Kidney (tissue), 13 donors: ENCODE measurements at regions not wholly inside any gene's neighbourhood (a gene's known extent, or its start where the extent isn't known, plus 50 kb on each side); places are given as distances from the start of the nearest gene placed in this dataset.

Source experiments
- DNase-seq, 5 donors: peaks; one replicate each; pipeline ENCODE4 v3.0.0-alpha.2; 2013 to 2020
- FAIRE-seq: peaks from 2 replicates; lab custom pipeline; 2012; peaks lifted over from hg19 to GRCh38; lab: Jason Lieb, UNC
- H3K27ac ChIP-seq, 2 donors: one replicate each; pipeline ENCODE4 v1.7.0; 2013; ENCODE audit warnings: low read depth in 2 of 2, low read length in 2 of 2, inconsistent platforms in 1 of 2
- H3K27me3 ChIP-seq: one replicate; pipeline ENCODE4 v1.7.1; 2013; ENCODE audit warnings: low read length, inconsistent platforms; ENCODE audit not compliant: control insufficient read depth, insufficient read depth
- H3K36me3 ChIP-seq, 3 donors: one replicate each; pipeline versions ENCODE4 v1.7.0 to v1.7.1; 2013; ENCODE audit warnings: low read length in 3 of 3, control low read depth in 1 of 3, inconsistent platforms in 1 of 3; ENCODE audit not compliant: insufficient read depth in 3 of 3, control insufficient read depth in 2 of 3
- H3K4me1 ChIP-seq, 3 donors: one replicate each; pipeline versions ENCODE4 v1.7.0 to v1.7.1; 2013; ENCODE audit warnings: low read length in 3 of 3, inconsistent platforms in 1 of 3, low read depth in 1 of 3; ENCODE audit not compliant: control insufficient read depth in 2 of 3, insufficient read depth in 2 of 3
- H3K4me3 ChIP-seq, 3 donors: one replicate each; pipeline versions ENCODE4 v1.7.0 to v1.8.1; 2013; ENCODE audit warnings: low read length in 3 of 3, control low read depth in 1 of 3, inconsistent platforms in 1 of 3
- H3K9ac ChIP-seq, 3 donors: one replicate each; pipeline versions ENCODE4 v1.7.0 to v1.7.1; 2013; ENCODE audit warnings: low read length in 3 of 3, control low read depth in 1 of 3, inconsistent platforms in 1 of 3
- H3K9me3 ChIP-seq, 3 donors: one replicate each; pipeline versions ENCODE4 v1.7.0 to v1.7.1; 2013; ENCODE audit warnings: low read length in 3 of 3, control low read depth in 1 of 3, inconsistent platforms in 1 of 3; ENCODE audit not compliant: control insufficient read depth in 2 of 3, insufficient read depth in 1 of 3
- intact Hi-C: fragments of 100-400 bp; cut with DNase I; formaldehyde crosslinking; loops from one replicate; pipeline ENCODE4 v1.11.1; 2022
- TF ChIP-seq, protein P1 (sequence below): IDR thresholded peaks from 3 replicates; pipeline ENCODE4 v1.5.1; 2012; ENCODE audit warnings: mild to moderate bottlenecking, moderate library complexity, borderline replicate concordance; ENCODE audit not compliant: insufficient read depth; ENCODE audit errors: extremely low read depth
- donor health status: control.
- donor health status: control.
- donor health status: control.
- donor health status: control.
- donor health status: control.
- donor health status: DM: yes; HTN: yes; CAD: no.
- donor health status: Normal renal cell carcinoma (clear cell type).

DNA sequence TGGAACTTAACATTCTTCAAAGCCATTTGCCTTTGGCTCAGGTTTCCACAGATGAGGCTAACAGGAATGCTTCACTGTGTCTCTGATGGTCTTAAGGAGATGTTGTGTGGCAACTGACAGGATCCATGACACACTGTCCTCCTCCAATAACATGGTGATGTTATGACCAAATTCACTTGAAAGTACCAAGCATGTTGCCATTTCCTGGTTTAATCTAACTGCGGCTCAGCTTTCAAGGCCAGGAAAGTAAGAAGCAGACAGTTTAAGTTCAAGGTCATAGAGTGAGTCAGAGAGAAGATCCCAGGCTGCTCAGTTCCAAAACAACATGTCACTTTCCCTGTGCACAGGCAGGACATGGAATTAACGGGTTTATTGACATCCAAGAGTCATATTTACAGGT is 513.6 kb downstream of the STK39 start:
- Histone ChIP-seq H3K9ac (no peak overlapping the region), H3K36me3 (no peaks in the 10 kb centered on the region), H3K4me1 (no peaks in the 10 kb centered on the region), H3K27me3 (no peaks in the 10 kb centered on the region), H3K4me3 (no peak overlapping the region), H3K9me3 (no peaks in the 10 kb centered on the region), H3K27ac (no peak overlapping the region)
- FAIRE-seq, result no peak
- peak in 3 of 5 donors; percentile 30 to 61 (median 57) for DNase-seq
- TF ChIP-seq, protein P1, sequence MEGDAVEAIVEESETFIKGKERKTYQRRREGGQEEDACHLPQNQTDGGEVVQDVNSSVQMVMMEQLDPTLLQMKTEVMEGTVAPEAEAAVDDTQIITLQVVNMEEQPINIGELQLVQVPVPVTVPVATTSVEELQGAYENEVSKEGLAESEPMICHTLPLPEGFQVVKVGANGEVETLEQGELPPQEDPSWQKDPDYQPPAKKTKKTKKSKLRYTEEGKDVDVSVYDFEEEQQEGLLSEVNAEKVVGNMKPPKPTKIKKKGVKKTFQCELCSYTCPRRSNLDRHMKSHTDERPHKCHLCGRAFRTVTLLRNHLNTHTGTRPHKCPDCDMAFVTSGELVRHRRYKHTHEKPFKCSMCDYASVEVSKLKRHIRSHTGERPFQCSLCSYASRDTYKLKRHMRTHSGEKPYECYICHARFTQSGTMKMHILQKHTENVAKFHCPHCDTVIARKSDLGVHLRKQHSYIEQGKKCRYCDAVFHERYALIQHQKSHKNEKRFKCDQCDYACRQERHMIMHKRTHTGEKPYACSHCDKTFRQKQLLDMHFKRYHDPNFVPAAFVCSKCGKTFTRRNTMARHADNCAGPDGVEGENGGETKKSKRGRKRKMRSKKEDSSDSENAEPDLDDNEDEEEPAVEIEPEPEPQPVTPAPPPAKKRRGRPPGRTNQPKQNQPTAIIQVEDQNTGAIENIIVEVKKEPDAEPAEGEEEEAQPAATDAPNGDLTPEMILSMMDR, result no peak
- intact Hi-C loops, result no loop called here

DNA sequence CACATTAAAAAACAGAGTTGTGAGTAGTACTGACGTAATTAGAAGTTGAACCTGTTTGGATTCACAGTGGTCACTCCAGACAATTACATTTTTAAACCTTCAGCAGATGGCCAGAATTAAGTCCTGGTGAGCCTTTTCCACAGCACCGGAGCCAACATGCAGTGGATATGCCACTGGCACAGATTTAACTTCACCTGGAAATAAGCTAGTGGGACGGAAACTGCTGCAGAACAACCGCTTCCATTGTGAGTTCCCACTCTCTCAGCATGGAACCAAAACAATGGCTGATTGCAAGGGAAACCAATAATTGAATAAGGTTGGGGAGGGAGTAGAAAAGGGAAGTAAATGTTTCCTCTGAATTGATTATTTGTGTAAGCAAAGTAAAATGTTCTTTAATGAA is 515.1 kb downstream of the STK39 start:
- no peak overlapping the region for H3K27ac ChIP-seq
- TF ChIP-seq, protein P1, result no peak
- no peaks in the 10 kb centered on the region for H3K9me3 ChIP-seq
- H3K9ac ChIP-seq, result no peak overlapping the region
- no peaks in the 10 kb centered on the region for H3K27me3 ChIP-seq
- H3K36me3 ChIP-seq, result no peaks in the 10 kb centered on the region
- no peak overlapping the region for H3K4me3 ChIP-seq
- DNase-seq, result no peak
- intact Hi-C loops, result no loop called here
- no peak for FAIRE-seq
- no peaks in the 10 kb centered on the region for H3K4me1 ChIP-seq

DNA sequence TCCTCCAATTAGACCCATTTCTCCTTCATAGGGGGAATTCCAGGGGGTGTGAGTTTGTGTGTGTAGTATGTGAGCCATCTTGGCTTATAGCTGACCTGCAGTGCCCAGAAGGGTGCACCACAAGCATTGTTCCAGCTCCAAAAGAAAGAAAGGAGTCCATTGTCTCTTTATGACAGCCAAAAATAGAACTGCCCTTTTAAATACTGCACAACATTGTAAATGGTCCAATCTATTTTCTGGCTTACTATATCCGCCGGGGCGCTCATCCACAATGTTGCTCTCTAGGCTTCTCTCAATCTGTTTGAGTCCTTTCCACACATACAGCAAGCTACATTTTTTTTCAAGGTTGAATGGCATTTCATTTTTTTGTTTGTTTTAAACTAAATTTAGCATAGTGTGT is 517.5 kb downstream of the STK39 start:
- FAIRE-seq (no peak), DNase-seq (no peak)
- intact Hi-C loops, result no loop called here
- H3K9ac ChIP-seq, result no peak overlapping the region
- H3K36me3 ChIP-seq, result no peaks in the 10 kb centered on the region
- TF ChIP-seq, protein P1, result no peak
- no peaks in the 10 kb centered on the region for H3K9me3 ChIP-seq
- no peak overlapping the region for H3K27ac ChIP-seq
- H3K4me1 ChIP-seq, result no peaks in the 10 kb centered on the region
- H3K4me3 ChIP-seq, result no peak overlapping the region
- no peaks in the 10 kb centered on the region for H3K27me3 ChIP-seq

DNA sequence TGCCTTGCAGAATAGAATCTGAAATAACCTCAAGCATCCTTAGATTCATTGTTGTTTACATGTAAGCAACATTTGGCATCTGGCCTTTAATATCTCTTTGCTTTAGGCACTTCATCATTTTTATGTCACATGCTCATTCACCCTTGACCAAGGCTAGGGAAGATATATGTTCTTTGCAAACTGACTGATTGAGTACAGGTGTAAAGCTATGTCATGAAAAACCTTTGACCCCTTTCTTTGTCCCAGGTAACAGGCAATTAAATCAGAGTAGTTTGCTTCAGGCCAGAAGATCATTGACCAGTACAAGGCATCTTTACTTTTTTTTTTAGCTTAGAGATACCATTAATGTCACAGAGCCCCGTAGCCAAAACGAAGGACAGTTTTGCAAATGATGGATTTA is 520.6 kb downstream of the STK39 start:
- H3K4me1 ChIP-seq, result no peaks in the 10 kb centered on the region
- H3K4me3 ChIP-seq, result no peak overlapping the region
- intact Hi-C loops, result no loop called here
- TF ChIP-seq, protein P1, result no peak
- no peak for DNase-seq
- no peak overlapping the region for H3K27ac ChIP-seq
- no peak for FAIRE-seq
- no peak overlapping the region for H3K9ac ChIP-seq
- no peaks in the 10 kb centered on the region for H3K36me3 ChIP-seq
- no peaks in the 10 kb centered on the region for H3K9me3 ChIP-seq
- no peaks in the 10 kb centered on the region for H3K27me3 ChIP-seq
